Right cardiac atrium (tissue), 5 donors: ENCODE measurements at regions not wholly inside any gene's neighbourhood (a gene's known extent, or its start where the extent isn't known, plus 50 kb on each side); places are given as distances from the start of the nearest gene placed in this dataset.
"Not testable (repeated sequence)": the region's sequence is repeated elsewhere in the genome, so short reads cannot be mapped to it uniquely, and the experiment has no call there.

Experiments used
- ATAC-seq, 2 donors: fragments of 200-7000 bp; cut with Tn5 transposase; one replicate each; pipeline versions ENCODE4 v1.8.0 to v1.9.1; 2020; ENCODE audit warnings: moderate library complexity in 2 of 2, mild to moderate bottlenecking in 1 of 2
- DNase-seq, 3 donors: peaks; one replicate each; pipeline ENCODE4 v3.0.0-alpha.2; 2020
- H3K27ac ChIP-seq: one replicate; pipeline ENCODE4 v1.5.1; 2013; ENCODE audit warnings: mild to moderate bottlenecking, low read length, control low read depth, moderate library complexity
- H3K27me3 ChIP-seq: one replicate; pipeline ENCODE4 v1.6.1; 2013; ENCODE audit not compliant: control insufficient read depth, insufficient read depth
- H3K4me1 ChIP-seq: one replicate; pipeline ENCODE4 v1.6.1; 2013; ENCODE audit warnings: low read length; ENCODE audit not compliant: control insufficient read depth, insufficient read depth
- H3K4me3 ChIP-seq: one replicate; pipeline ENCODE4 v1.5.1; 2013; ENCODE audit warnings: low read length, control low read depth
- H3K9me3 ChIP-seq: one replicate; pipeline ENCODE4 v1.6.1; 2013; ENCODE audit warnings: low read length; ENCODE audit not compliant: control insufficient read depth
- WGBS: extraction: QIAGEN DNeasy Blood & Tissue Kit; methylation state at CpG from one replicate; pipeline ENCODE4 v1.1.7; 2013; 5-methylcytosine and 5-hydroxymethylcytosine counted together
- intact Hi-C, 4 donors: fragments of 100-400 bp; cut with DNase I; formaldehyde crosslinking; loops; one replicate each; pipeline versions ENCODE4 v1.11.0 to v1.14.0; 2022 to 2023
- donor health status: healthy with polysubstance abuse.
- donor health status: DM: no; HTN: yes; CAD: no.
- donor health status: DM: no; HTN: no; CAD: no.
- donor health status: DM: no; HTN: yes; CAD: no; lungs with severe emphysema.
- donor health status: DM: yes; HTN: yes; CAD: no.

GRCh38 chr10:108566316-108567107 lies 1356.8 kb downstream of the XPNPEP1 start:
- Histone ChIP-seq H3K27me3 (no peaks in the 10 kb centered on the region), H3K4me1 (no peaks in the 10 kb centered on the region), H3K27ac (no peak overlapping the region), H3K9me3 (no peaks in the 10 kb centered on the region), H3K4me3 (no peak overlapping the region)
- ATAC-seq (peak in 1 of 2 donors; percentile 36), DNase-seq (peak in 1 of 3 donors; percentile 40)
- 93% methylated on average over 33 of the region's 33 CpGs for WGBS
- intact Hi-C loops, result no loop called here

- Histone ChIP-seq H3K9me3 (no peaks in the 10 kb centered on the region), H3K4me3 (no peak overlapping the region), H3K27ac (no peak overlapping the region), H3K27me3 (no peaks in the 10 kb centered on the region), H3K4me1 (no peaks in the 10 kb centered on the region)
- no peak for DNase-seq
- intact Hi-C loops, result no loop called here
- ATAC-seq, result no peak
Observed at GRCh38 chr10:108562105-108562504, 1361.2 kb downstream of the XPNPEP1 start.

GRCh38 chr10:108561649-108562048 lies 1361.7 kb downstream of the XPNPEP1 start:
- Histone ChIP-seq H3K27me3 (no peaks in the 10 kb centered on the region), H3K4me3 (no peak overlapping the region), H3K9me3 (no peaks in the 10 kb centered on the region), H3K4me1 (no peaks in the 10 kb centered on the region), H3K27ac (no peak overlapping the region)
- WGBS, result 13% methylated on average over 1 of the region's 1 CpG
- intact Hi-C loops, result no loop called here
- DNase-seq (no peak), ATAC-seq (no peak)

- Histone ChIP-seq H3K4me3 (no peak overlapping the region), H3K27ac (no peak overlapping the region), H3K9me3 (no peaks in the 10 kb centered on the region), H3K27me3 (no peaks in the 10 kb centered on the region), H3K4me1 (no peaks in the 10 kb centered on the region)
- intact Hi-C loops, result no loop called here
- ATAC-seq (no peak), DNase-seq (no peak)
Observed at GRCh38 chr10:108560488-108560887, 1362.8 kb downstream of the XPNPEP1 start.

DNA sequence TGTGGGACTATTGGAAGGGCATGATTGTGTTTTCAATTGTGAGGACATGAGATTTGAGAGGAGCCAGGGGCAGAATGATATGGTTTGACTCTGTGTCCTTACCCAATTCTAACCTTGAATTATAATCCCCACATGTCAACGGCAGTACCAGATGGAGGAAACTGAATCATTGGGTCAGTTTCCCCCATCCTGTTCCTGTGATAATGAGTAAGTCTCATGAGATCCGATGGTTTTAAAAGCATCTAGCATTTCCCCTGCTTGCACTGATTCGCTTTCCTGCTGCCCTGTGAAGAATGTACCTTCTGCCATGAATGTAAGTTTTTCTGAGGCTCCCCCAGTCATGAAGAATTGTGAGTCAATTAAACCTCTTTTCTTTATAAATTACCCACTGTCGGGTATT lies 1367.1 kb downstream of the XPNPEP1 start:
- Histone ChIP-seq H3K4me1 (no peaks in the 10 kb centered on the region), H3K27me3 (no peaks in the 10 kb centered on the region), H3K9me3 (no peaks in the 10 kb centered on the region), H3K4me3 (no peak overlapping the region), H3K27ac (no peak overlapping the region)
- WGBS, result 68% methylated on average over 4 of the region's 4 CpGs
- intact Hi-C loops, result no loop called here
- ATAC-seq (no peak), DNase-seq (no peak)

GRCh38 chr10:108545921-108546320 lies 1377.4 kb downstream of the XPNPEP1 start:
- DNase-seq (no peak), ATAC-seq (no peak)
- H3K27ac ChIP-seq, result no peak overlapping the region
- no peaks in the 10 kb centered on the region for H3K9me3 ChIP-seq
- WGBS, result 83% methylated on average over 1 of the region's 1 CpG
- intact Hi-C loops, result no loop called here
- H3K27me3 ChIP-seq, result no peaks in the 10 kb centered on the region
- H3K4me1 ChIP-seq, result no peaks in the 10 kb centered on the region
- no peak overlapping the region for H3K4me3 ChIP-seq

- H3K27ac ChIP-seq, result no peak overlapping the region
- no peaks in the 10 kb centered on the region for H3K27me3 ChIP-seq
- intact Hi-C loops, result no loop called here
- ATAC-seq, result peak in 1 of 2 donors; percentile 59
- no peaks in the 10 kb centered on the region for H3K4me1 ChIP-seq
- DNase-seq, result peak; percentile 61 to 77 (median 75)
- no peak overlapping the region for H3K4me3 ChIP-seq
- 28% methylated on average over 10 of the region's 10 CpGs for WGBS
- no peaks in the 10 kb centered on the region for H3K9me3 ChIP-seq
Observed at GRCh38 chr10:108544500-108545120, 1378.7 kb downstream of the XPNPEP1 start.

DNA sequence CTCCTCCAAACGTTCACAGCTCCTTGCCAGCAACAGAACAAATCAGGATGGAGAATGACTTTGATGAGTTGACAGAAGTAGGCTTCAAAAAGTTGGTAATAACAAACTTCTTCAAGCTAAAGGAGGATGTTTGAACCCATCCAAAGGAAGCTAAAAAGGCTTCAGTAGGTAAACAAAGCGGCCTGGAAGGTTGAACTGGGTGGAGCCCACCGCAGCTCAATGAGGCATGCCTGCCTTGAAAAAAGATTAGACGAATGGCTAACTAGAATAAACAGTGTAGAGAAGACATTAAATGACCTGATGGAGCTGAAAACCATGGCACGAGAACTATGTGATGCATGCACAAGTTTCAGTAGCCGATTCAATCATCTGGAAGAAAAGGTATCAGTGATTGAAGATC lies 1369.0 kb upstream of the SORCS1 start:
- H3K4me3 ChIP-seq, H3K9me3 ChIP-seq, H3K27me3 ChIP-seq, intact Hi-C loops, ATAC-seq, DNase-seq, H3K27ac ChIP-seq, H3K4me1 ChIP-seq: not testable (repeated sequence)
- WGBS, result 82% methylated on average over 6 of the region's 6 CpGs

GRCh38 chr10:108523016-108523800 lies 1358.7 kb upstream of the SORCS1 start:
- Histone ChIP-seq H3K27ac (no peak overlapping the region), H3K4me3 (no peak overlapping the region), H3K27me3 (no peaks in the 10 kb centered on the region), H3K4me1 (no peaks in the 10 kb centered on the region), H3K9me3 (no peaks in the 10 kb centered on the region)
- no peak for ATAC-seq
- DNase-seq, result no peak
- intact Hi-C loops, result no loop called here
- WGBS, result 76% methylated on average over 4 of the region's 4 CpGs

- H3K27me3 ChIP-seq, result no peaks in the 10 kb centered on the region
- H3K27ac ChIP-seq, result no peak overlapping the region
- 44% methylated on average over 8 of the region's 8 CpGs for WGBS
- H3K4me3 ChIP-seq, result no peak overlapping the region
- intact Hi-C loops, result no loop called here
- H3K9me3 ChIP-seq, result no peaks in the 10 kb centered on the region
- DNase-seq (no peak), ATAC-seq (no peak)
- no peaks in the 10 kb centered on the region for H3K4me1 ChIP-seq
Observed at GRCh38 chr10:108521827-108522492, 1357.5 kb upstream of the SORCS1 start.

DNA sequence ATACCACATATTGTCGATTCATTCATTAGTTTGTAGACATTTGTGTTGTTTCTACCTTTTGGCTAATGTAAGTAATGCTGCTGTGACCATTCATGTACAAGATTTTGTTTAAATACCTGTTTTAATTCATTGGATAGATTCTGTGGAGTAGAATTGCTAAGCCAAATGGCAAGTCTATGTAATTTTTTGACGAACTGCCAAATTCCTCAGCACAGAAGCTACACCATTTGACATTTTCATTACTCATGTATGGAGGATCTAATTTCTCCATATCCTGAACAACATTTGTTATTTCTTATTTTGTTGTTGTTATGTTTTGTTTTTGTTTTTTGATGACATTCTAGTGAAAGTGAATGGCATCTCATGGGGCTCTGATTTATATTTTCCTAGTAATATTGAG lies 1351.3 kb upstream of the SORCS1 start:
- no peak for ATAC-seq
- intact Hi-C loops, result no loop called here
- no peak overlapping the region for H3K27ac ChIP-seq
- WGBS, result 75% methylated on average over 2 of the region's 2 CpGs
- no peaks in the 10 kb centered on the region for H3K27me3 ChIP-seq
- no peaks in the 10 kb centered on the region for H3K9me3 ChIP-seq
- H3K4me3 ChIP-seq, result no peak overlapping the region
- H3K4me1 ChIP-seq, result no peaks in the 10 kb centered on the region
- no peak for DNase-seq
